A549 (cell line): ENCODE measurements at regions not wholly inside any gene's neighbourhood (a gene's known extent, or its start where the extent isn't known, plus 50 kb on each side); places are given as distances from the start of the nearest gene placed in this dataset.

Source experiments
- ATAC-seq, 2 experiments: fragments of 200-7000 bp in 1 of 2; fragments of >200 bp in 1 of 2; cut with Nextera tagmentation in 1 of 2; cut with Tn5 transposase in 1 of 2; 3 replicates each; pipeline versions ENCODE4 v1.8.0 to v1.9.1; 2018 to 2020; ENCODE audit warnings: mild to moderate bottlenecking in 1 of 2, moderate library complexity in 1 of 2
- CTCF ChIA-PET: fragments of 300-600 bp; sonication (Branson Sonifier 250); formaldehyde crosslinking; extraction: SDS; loops from one replicate; lab custom pipeline; 2021; ENCODE audit warnings: antibody characterized with exemption, inconsistent platforms; lab: Yijun Ruan, JAX
- POLR2A ChIA-PET: fragments of 350-600 bp; formaldehyde crosslinking; extraction: SDS; loops from one replicate; lab custom pipeline; 2021; ENCODE audit warnings: antibody characterized with exemption, inconsistent platforms; lab: Yijun Ruan, JAX
- DNase-seq, 2 experiments: peaks; one replicate each; pipeline versions ENCODE4 v3.0.0 to v3.0.0-alpha.2; 2011 to 2016; ENCODE audit warnings: low read depth in 1 of 2, low spot score in 1 of 2
- FAIRE-seq: peaks from 2 replicates; lab custom pipeline; 2011; peaks lifted over from hg19 to GRCh38; lab: Jason Lieb, UNC
- H3K27ac ChIP-seq, 2 experiments: fragments of >200 bp; sonication (Bioruptor Twin); formaldehyde crosslinking; 3 replicates each; pipeline ENCODE4 v1.5.1; 2016 to 2017
- H3K4me1 ChIP-seq: fragments of >200 bp; sonication (Bioruptor Twin); formaldehyde crosslinking; 3 replicates; pipeline ENCODE4 v1.6.1; 2016
- H3K4me2 ChIP-seq: fragments of >200 bp; sonication (Bioruptor Twin); formaldehyde crosslinking; 3 replicates; pipeline ENCODE4 v1.6.1; 2016
- H3K4me3 ChIP-seq: fragments of >200 bp; sonication (Bioruptor Twin); formaldehyde crosslinking; 3 replicates; pipeline ENCODE4 v1.5.1; 2016
- H3K9me3 ChIP-seq: fragments of >200 bp; sonication (Bioruptor Twin); formaldehyde crosslinking; 3 replicates; pipeline ENCODE4 v1.6.1; 2016
- CBX2 ChIP-seq: fragments of 200-600 bp; sonication (generic); IDR thresholded peaks from 2 replicates; pipeline ENCODE4 v1.6.1; 2016; ENCODE audit warnings: low read depth, mild to moderate bottlenecking, borderline replicate concordance
- CBX8 ChIP-seq: fragments of 200-600 bp; sonication (generic); IDR thresholded peaks from 2 replicates; pipeline ENCODE4 v1.6.1; 2016
- EHF ChIP-seq: fragments of 250-450 bp; sonication (Bioruptor Pico); IDR thresholded peaks from 2 replicates; pipeline ENCODE4 v1.5.0; 2020; ENCODE audit warnings: mild to moderate bottlenecking
- EHMT2 ChIP-seq: fragments of 200-600 bp; sonication (generic); IDR thresholded peaks from 2 replicates; pipeline ENCODE4 v1.6.1; 2016; ENCODE audit warnings: antibody characterized with exemption, low read depth, mild to moderate bottlenecking, moderate library complexity
- GATA3 ChIP-seq: IDR thresholded peaks from 2 replicates; pipeline ENCODE4 v1.6.1; 2012; ENCODE audit warnings: borderline replicate concordance
- HMGXB4 ChIP-seq: fragments of 250-450 bp; sonication (Bioruptor Pico); IDR thresholded peaks from 2 replicates; pipeline ENCODE4 v1.5.0; 2021; ENCODE audit warnings: mild to moderate bottlenecking, moderate library complexity, borderline replicate concordance
- JUNB ChIP-seq: fragments of >200 bp; sonication (Bioruptor Twin); formaldehyde crosslinking; IDR thresholded peaks from 2 replicates; pipeline ENCODE4 v1.6.1; 2016
- KDM5A ChIP-seq: fragments of 200-600 bp; sonication (generic); IDR thresholded peaks from 2 replicates; pipeline ENCODE4 v1.6.1; 2016; ENCODE audit warnings: antibody characterized with exemption, mild to moderate bottlenecking
- MAFK ChIP-seq: fragments of 450-650 bp; IDR thresholded peaks from 2 replicates; pipeline ENCODE4 v1.6.1; 2014; ENCODE audit not compliant: partially characterized antibody
- NFE2L2 ChIP-seq: fragments of 150-350 bp; conservative IDR thresholded peaks from 2 replicates; pipeline ENCODE4 v1.6.1; 2014; ENCODE audit warnings: low read length
- NPAS2 ChIP-seq: fragments of 250-450 bp; sonication (Bioruptor Pico); IDR thresholded peaks from 2 replicates; pipeline ENCODE4 v1.8.0; 2022; ENCODE audit warnings: mild to moderate bottlenecking, moderate library complexity, borderline replicate concordance
- PHF8 ChIP-seq: fragments of 200-600 bp; sonication (generic); IDR thresholded peaks from 2 replicates; pipeline ENCODE4 v1.6.1; 2016; ENCODE audit warnings: low read depth, mild to moderate bottlenecking, antibody characterized with exemption, moderate library complexity, borderline replicate concordance
- RAD21 ChIP-seq, 2 experiments: fragments of >200 bp in 1 of 2; sonication (Bioruptor Twin) in 1 of 2; formaldehyde crosslinking in 1 of 2; IDR thresholded peaks in 1 of 2; conservative IDR thresholded peaks in 1 of 2; 2 replicates in 1 of 2; 3 replicates in 1 of 2; pipeline ENCODE4 v1.6.1; 2012 to 2018; ENCODE audit warnings: inconsistent platforms in 1 of 2
- RARB ChIP-seq: fragments of 250-450 bp; sonication (Bioruptor Pico); IDR thresholded peaks from 2 replicates; pipeline ENCODE4 v1.8.0; 2021; ENCODE audit warnings: mild to moderate bottlenecking, moderate library complexity
- RFX5 ChIP-seq: fragments of 450-650 bp; IDR thresholded peaks from 2 replicates; pipeline ENCODE4 v1.7.1; 2014; ENCODE audit warnings: antibody characterized with exemption, mild to moderate bottlenecking, moderate library complexity
- TFCP2L1 ChIP-seq: fragments of 250-450 bp; sonication (Bioruptor Pico); IDR thresholded peaks from 2 replicates; pipeline ENCODE4 v1.5.0; 2021; ENCODE audit warnings: mild to moderate bottlenecking
- ZC3H11A ChIP-seq: fragments of 450-650 bp; IDR thresholded peaks from 2 replicates; pipeline ENCODE4 v1.6.1; 2014; ENCODE audit warnings: antibody characterized with exemption, mild to moderate bottlenecking
- ZFP36 ChIP-seq: fragments of 450-650 bp; IDR thresholded peaks from 2 replicates; pipeline ENCODE4 v1.6.1; 2014; ENCODE audit warnings: borderline replicate concordance; ENCODE audit not compliant: partially characterized antibody
- ZSCAN20 ChIP-seq: fragments of 250-450 bp; sonication (Bioruptor Pico); IDR thresholded peaks from 2 replicates; pipeline ENCODE4 v1.8.0; 2022; ENCODE audit warnings: mild to moderate bottlenecking, moderate library complexity
- WGBS: methylation state at CpG from one replicate; pipeline ENCODE4 v1.1.6; 2017; ENCODE audit errors: missing lambda C conversion rate; 5-methylcytosine and 5-hydroxymethylcytosine counted together
- TF ChIP-seq, protein P1 (sequence below): IDR thresholded peaks from 2 replicates; pipeline ENCODE4 v1.6.1; 2012; ENCODE audit warnings: low read depth, borderline replicate concordance
- TF ChIP-seq, protein P2 (sequence below): fragments of 250-450 bp; sonication (Bioruptor Pico); IDR thresholded peaks from 2 replicates; pipeline ENCODE4 v1.5.0; 2020; ENCODE audit warnings: low read depth, mild to moderate bottlenecking, moderate library complexity
- TF ChIP-seq, protein P3 (sequence below): fragments of 200-600 bp; sonication (generic); IDR thresholded peaks from 2 replicates; pipeline ENCODE4 v1.6.1; 2016; ENCODE audit warnings: antibody characterized with exemption, mild to moderate bottlenecking, moderate library complexity

GRCh38 chr11:23496340-23496739 lies 636.1 kb upstream of the CCDC179 start:
- 65% methylated on average over 6 of the region's 6 CpGs for WGBS
- POLR2A ChIA-PET = no interaction called here
- no peak for ATAC-seq
- H3K4me1 ChIP-seq = no peaks in the 10 kb centered on the region
- H3K27ac ChIP-seq = no peak overlapping the region
- H3K4me3 ChIP-seq = no peak overlapping the region
- H3K4me2 ChIP-seq = no peak overlapping the region
- FAIRE-seq = no peak
- CTCF ChIA-PET = no interaction called here
- no peaks in the 10 kb centered on the region for H3K9me3 ChIP-seq
- DNase-seq = no peak
- TF ChIP-seq, protein P1, sequence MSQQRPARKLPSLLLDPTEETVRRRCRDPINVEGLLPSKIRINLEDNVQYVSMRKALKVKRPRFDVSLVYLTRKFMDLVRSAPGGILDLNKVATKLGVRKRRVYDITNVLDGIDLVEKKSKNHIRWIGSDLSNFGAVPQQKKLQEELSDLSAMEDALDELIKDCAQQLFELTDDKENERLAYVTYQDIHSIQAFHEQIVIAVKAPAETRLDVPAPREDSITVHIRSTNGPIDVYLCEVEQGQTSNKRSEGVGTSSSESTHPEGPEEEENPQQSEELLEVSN = no peak
- no peak for TF ChIP-seq RFX5
- TF ChIP-seq GATA3 = no peak
- no peak for TF ChIP-seq KDM5A

GRCh38 chr11:23497040-23497439 lies 636.8 kb upstream of the CCDC179 start:
- Histone ChIP-seq H3K27ac (no peak overlapping the region), H3K4me2 (no peak overlapping the region), H3K4me3 (no peak overlapping the region), H3K4me1 (no peaks in the 10 kb centered on the region), H3K9me3 (no peaks in the 10 kb centered on the region)
- TF ChIP-seq CBX2 (no peak), NFE2L2 (0 out of 2 replicates have a peak, but pooled peaks have one; percentile 18), PHF8 (no peak), MAFK (peak; percentile 31)
- TF ChIP-seq, protein P1 = no peak
- DNase-seq (no peak), FAIRE-seq (no peak), ATAC-seq (no peak)
- WGBS = 24% methylated on average over 1 of the region's 1 CpG
- CTCF ChIA-PET = no interaction called here
- POLR2A ChIA-PET = no interaction called here

DNA sequence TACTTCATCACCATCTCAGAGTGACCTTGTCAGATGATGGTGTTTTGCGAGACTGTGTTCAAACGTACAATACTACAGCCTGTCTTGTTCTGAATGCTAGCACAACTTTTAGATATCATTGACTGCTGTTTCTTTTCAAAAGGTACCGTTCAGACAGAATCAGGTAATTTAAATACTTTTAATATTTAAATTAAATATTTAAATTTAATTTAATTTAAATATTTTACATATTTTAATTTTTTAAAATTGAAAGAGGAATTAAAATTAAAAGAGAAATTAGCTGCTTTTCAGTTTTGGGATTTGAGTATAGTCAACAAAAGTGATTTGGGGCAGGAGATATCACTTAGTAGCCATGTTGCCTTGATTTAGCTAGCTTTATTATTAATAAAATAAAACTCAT lies 642.1 kb upstream of the CCDC179 start:
- H3K27ac ChIP-seq = no peak overlapping the region
- TF ChIP-seq, protein P2, sequence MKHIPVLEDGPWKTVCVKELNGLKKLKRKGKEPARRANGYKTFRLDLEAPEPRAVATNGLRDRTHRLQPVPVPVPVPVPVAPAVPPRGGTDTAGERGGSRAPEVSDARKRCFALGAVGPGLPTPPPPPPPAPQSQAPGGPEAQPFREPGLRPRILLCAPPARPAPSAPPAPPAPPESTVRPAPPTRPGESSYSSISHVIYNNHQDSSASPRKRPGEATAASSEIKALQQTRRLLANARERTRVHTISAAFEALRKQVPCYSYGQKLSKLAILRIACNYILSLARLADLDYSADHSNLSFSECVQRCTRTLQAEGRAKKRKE (CRISPR knock-in tag) = no peak
- TF ChIP-seq, protein P3, sequence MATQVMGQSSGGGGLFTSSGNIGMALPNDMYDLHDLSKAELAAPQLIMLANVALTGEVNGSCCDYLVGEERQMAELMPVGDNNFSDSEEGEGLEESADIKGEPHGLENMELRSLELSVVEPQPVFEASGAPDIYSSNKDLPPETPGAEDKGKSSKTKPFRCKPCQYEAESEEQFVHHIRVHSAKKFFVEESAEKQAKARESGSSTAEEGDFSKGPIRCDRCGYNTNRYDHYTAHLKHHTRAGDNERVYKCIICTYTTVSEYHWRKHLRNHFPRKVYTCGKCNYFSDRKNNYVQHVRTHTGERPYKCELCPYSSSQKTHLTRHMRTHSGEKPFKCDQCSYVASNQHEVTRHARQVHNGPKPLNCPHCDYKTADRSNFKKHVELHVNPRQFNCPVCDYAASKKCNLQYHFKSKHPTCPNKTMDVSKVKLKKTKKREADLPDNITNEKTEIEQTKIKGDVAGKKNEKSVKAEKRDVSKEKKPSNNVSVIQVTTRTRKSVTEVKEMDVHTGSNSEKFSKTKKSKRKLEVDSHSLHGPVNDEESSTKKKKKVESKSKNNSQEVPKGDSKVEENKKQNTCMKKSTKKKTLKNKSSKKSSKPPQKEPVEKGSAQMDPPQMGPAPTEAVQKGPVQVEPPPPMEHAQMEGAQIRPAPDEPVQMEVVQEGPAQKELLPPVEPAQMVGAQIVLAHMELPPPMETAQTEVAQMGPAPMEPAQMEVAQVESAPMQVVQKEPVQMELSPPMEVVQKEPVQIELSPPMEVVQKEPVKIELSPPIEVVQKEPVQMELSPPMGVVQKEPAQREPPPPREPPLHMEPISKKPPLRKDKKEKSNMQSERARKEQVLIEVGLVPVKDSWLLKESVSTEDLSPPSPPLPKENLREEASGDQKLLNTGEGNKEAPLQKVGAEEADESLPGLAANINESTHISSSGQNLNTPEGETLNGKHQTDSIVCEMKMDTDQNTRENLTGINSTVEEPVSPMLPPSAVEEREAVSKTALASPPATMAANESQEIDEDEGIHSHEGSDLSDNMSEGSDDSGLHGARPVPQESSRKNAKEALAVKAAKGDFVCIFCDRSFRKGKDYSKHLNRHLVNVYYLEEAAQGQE = no peak
- no peak for TF ChIP-seq ZSCAN20 (CRISPR knock-in tag)
- H3K4me1 ChIP-seq = no peaks in the 10 kb centered on the region
- DNase-seq = no peak
- no peak for ATAC-seq
- no peak for FAIRE-seq
- CTCF ChIA-PET = interaction anchor here (1.4 kb wide), 1 partner anchor 9 kb away, joined by 4 read pairs; no protein-coding TSS in a partner anchor
- H3K4me3 ChIP-seq = no peak overlapping the region
- POLR2A ChIA-PET = no interaction called here
- WGBS = 45% methylated on average over 3 of the region's 3 CpGs
- H3K4me2 ChIP-seq = no peak overlapping the region
- no peaks in the 10 kb centered on the region for H3K9me3 ChIP-seq

DNA sequence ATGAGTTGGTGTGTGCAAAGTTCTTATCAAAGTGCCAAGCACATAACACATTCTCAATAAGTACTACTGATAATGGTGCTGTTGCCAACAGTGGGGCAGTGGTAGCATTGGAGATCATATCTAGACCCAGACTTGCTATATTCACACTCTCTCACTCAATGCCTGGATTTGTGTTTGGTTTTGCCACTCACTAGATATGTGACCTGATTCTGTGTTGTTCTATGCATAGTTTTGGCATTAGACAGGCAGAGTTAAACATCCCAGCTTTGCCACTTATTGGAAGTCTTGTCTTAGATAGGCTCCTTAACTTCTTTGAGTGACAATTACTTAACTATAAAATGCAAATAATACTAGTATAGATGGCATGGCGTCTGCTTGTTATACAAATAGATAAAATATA lies 642.6 kb upstream of the CCDC179 start:
- DNase-seq = no peak
- WGBS = 10% methylated on average over 1 of the region's 1 CpG
- CTCF ChIA-PET = no interaction called here
- H3K4me3 ChIP-seq = no peak overlapping the region
- no peaks in the 10 kb centered on the region for H3K9me3 ChIP-seq
- no peak for FAIRE-seq
- no peak overlapping the region for H3K4me2 ChIP-seq
- POLR2A ChIA-PET = no interaction called here
- no peak for ATAC-seq
- H3K4me1 ChIP-seq = no peaks in the 10 kb centered on the region
- H3K27ac ChIP-seq = no peak overlapping the region
- TF ChIP-seq HMGXB4 (CRISPR knock-in tag) = no peak
- no peak for TF ChIP-seq EHMT2
- no peak for TF ChIP-seq RARB
- TF ChIP-seq CBX8 = no peak
- TF ChIP-seq, protein P1 = no peak
- TF ChIP-seq EHF (CRISPR knock-in tag) = no peak
- TF ChIP-seq ZC3H11A = no peak
- no peak for TF ChIP-seq ZFP36
- no peak for TF ChIP-seq NPAS2 (CRISPR knock-in tag)
- TF ChIP-seq TFCP2L1 (CRISPR knock-in tag) = no peak
- no peak for TF ChIP-seq RAD21 (conservative IDR thresholded peaks at IDR 0.05 in 1 of 2, IDR thresholded peaks at IDR 0.05 in 1 of 2)
- no peak for TF ChIP-seq JUNB
- TF ChIP-seq RFX5 = no peak
